IMR-90 (cell line): ENCODE measurements at regions not wholly inside any gene's neighbourhood (a gene's known extent, or its start where the extent isn't known, plus 50 kb on each side); places are given as distances from the start of the nearest gene placed in this dataset.

Experiments
- ATAC-seq: fragments of 200-7000 bp; cut with Tn5 transposase; 2 replicates; pipeline ENCODE4 v1.9.1; 2020; ENCODE audit warnings: low read depth, mild to moderate bottlenecking, moderate library complexity
- BruUV-seq: library from RNA; stranded (reverse); fragments of 400-500 nt; replicated peaks from 2 replicates; lab custom pipeline; 2021; lab: Mats Ljungman, UMichigan
- CTCF ChIA-PET: fragments of 300-600 bp; formaldehyde crosslinking; extraction: SDS; loops from one replicate; lab custom pipeline; 2021; ENCODE audit warnings: antibody characterized with exemption; lab: Yijun Ruan, JAX
- POLR2A ChIA-PET: fragments of 300-600 bp; sonication (Branson Sonifier 250); formaldehyde crosslinking; loops from one replicate; lab custom pipeline; 2022; ENCODE audit warnings: antibody characterized with exemption; ENCODE audit not compliant: unreplicated experiment; lab: Charles Lee
- DNase-seq: peaks from one replicate; pipeline ENCODE4 v3.0.0; 2013
- H2AFZ ChIP-seq: replicated peaks from 2 replicates; pipeline ENCODE3; 2013; ENCODE audit warnings: low read length, mild to moderate bottlenecking; ENCODE audit not compliant: poor library complexity
- H2AK5ac ChIP-seq: 2 replicates; pipeline ENCODE4 v1.6.1; 2013; ENCODE audit warnings: low read depth, low read length, inconsistent platforms
- H2AK9ac ChIP-seq: replicated peaks from 2 replicates; pipeline ENCODE3; 2013; ENCODE audit warnings: mild to moderate bottlenecking, low read depth, low read length, moderate library complexity; ENCODE audit not compliant: poor library complexity
- H2BK120ac ChIP-seq: 2 replicates; pipeline ENCODE4 v1.6.1; 2013; ENCODE audit warnings: low read depth, low read length, inconsistent platforms
- H2BK15ac ChIP-seq: 3 replicates; pipeline ENCODE4 v1.6.1; 2013; ENCODE audit warnings: low read depth, low read length, inconsistent platforms
- H2BK20ac ChIP-seq: 2 replicates; pipeline ENCODE4 v1.6.1; 2013; ENCODE audit warnings: low read depth, mild to moderate bottlenecking, inconsistent platforms, low read length, moderate library complexity
- H2BK5ac ChIP-seq: 2 replicates; pipeline ENCODE4 v1.6.1; 2013; ENCODE audit warnings: mild to moderate bottlenecking, low read depth, low read length, inconsistent platforms; ENCODE audit not compliant: poor library complexity, severe bottlenecking
- H3K14ac ChIP-seq: replicated peaks from 2 replicates; pipeline ENCODE4 v1.6.1; 2013; ENCODE audit warnings: low read depth, low read length, inconsistent platforms
- H3K18ac ChIP-seq: 2 replicates; pipeline ENCODE4 v1.6.1; 2013; ENCODE audit warnings: low read depth, low read length, control low read depth
- H3K23ac ChIP-seq: 2 replicates; pipeline ENCODE4 v1.6.1; 2013; ENCODE audit warnings: low read depth, low read length, inconsistent platforms
- H3K27ac ChIP-seq: 2 replicates; pipeline ENCODE4 v1.5.1; 2013; ENCODE audit warnings: mild to moderate bottlenecking, control low read depth, low read length; ENCODE audit not compliant: insufficient read depth
- H3K27me3 ChIP-seq: 2 replicates; pipeline ENCODE4 v1.6.1; 2013; ENCODE audit warnings: low read length; ENCODE audit not compliant: control insufficient read depth, insufficient read depth
- H3K36me3 ChIP-seq: 2 replicates; pipeline ENCODE4 v1.6.1; 2013; ENCODE audit warnings: low read length, mixed read lengths; ENCODE audit not compliant: control insufficient read depth, insufficient read depth
- H3K4ac ChIP-seq: 2 replicates; pipeline ENCODE4 v1.6.1; 2013; ENCODE audit warnings: low read depth, low read length, inconsistent platforms
- H3K4me1 ChIP-seq: 2 replicates; pipeline ENCODE4 v1.6.1; 2013; ENCODE audit warnings: low read length, mixed read lengths; ENCODE audit not compliant: control insufficient read depth, insufficient read depth
- H3K4me2 ChIP-seq: 2 replicates; pipeline ENCODE4 v1.6.1; 2013; ENCODE audit warnings: low read depth, mild to moderate bottlenecking, control low read depth, low read length, moderate library complexity
- H3K4me3 ChIP-seq: 2 replicates; pipeline ENCODE4 v1.5.1; 2013; ENCODE audit warnings: low read depth, mild to moderate bottlenecking, control low read depth, low read length, moderate library complexity; ENCODE audit not compliant: insufficient read depth
- H3K56ac ChIP-seq: 2 replicates; pipeline ENCODE4 v1.6.1; 2013; ENCODE audit warnings: low read length, inconsistent platforms; ENCODE audit not compliant: insufficient read depth; ENCODE audit errors: extremely low read depth
- H3K79me1 ChIP-seq, 2 experiments: 2 replicates each; pipeline ENCODE4 v1.6.1; 2013; ENCODE audit warnings: low read length in 2 of 2, inconsistent platforms in 1 of 2, low read depth in 1 of 2
- H3K9ac ChIP-seq: 2 replicates; pipeline ENCODE4 v1.6.1; 2013; ENCODE audit warnings: low read depth, low read length, control low read depth
- H3K9me1 ChIP-seq: 2 replicates; pipeline ENCODE4 v1.6.1; 2013; ENCODE audit warnings: low read length, inconsistent platforms; ENCODE audit not compliant: insufficient read depth
- H3K9me3 ChIP-seq: 2 replicates; pipeline ENCODE4 v1.6.1; 2013; ENCODE audit warnings: low read length; ENCODE audit not compliant: control insufficient read depth, insufficient read depth
- H4K20me1 ChIP-seq: 2 replicates; pipeline ENCODE4 v1.6.1; 2013; ENCODE audit warnings: low read length, inconsistent platforms; ENCODE audit not compliant: insufficient read depth
- H4K5ac ChIP-seq: 2 replicates; pipeline ENCODE4 v1.6.1; 2013; ENCODE audit warnings: mild to moderate bottlenecking, low read depth, low read length, control low read depth
- H4K8ac ChIP-seq, 2 experiments: 2 replicates each; pipeline ENCODE4 v1.6.1; 2013; ENCODE audit warnings: low read depth in 2 of 2, low read length in 2 of 2, control low read depth in 1 of 2, inconsistent platforms in 1 of 2
- H4K91ac ChIP-seq: 2 replicates; pipeline ENCODE4 v1.6.1; 2013; ENCODE audit warnings: low read depth, low read length, inconsistent platforms; ENCODE audit not compliant: insufficient read depth
- BHLHE40 ChIP-seq: fragments of 150-350 bp; IDR thresholded peaks from 2 replicates; pipeline ENCODE4 v1.6.1; 2016; ENCODE audit warnings: mild to moderate bottlenecking, low read depth, low read length
- CEBPB ChIP-seq: IDR thresholded peaks from 2 replicates; pipeline ENCODE4 v1.6.1; 2012; ENCODE audit warnings: low read depth, low read length, improper control_type of control experiment
- CHD1 ChIP-seq: IDR thresholded peaks from 2 replicates; pipeline ENCODE4 v1.6.1; 2012; ENCODE audit warnings: low read depth, low read length, improper control_type of control experiment
- CTCF ChIP-seq: conservative IDR thresholded peaks from 2 replicates; pipeline ENCODE4 v1.5.1; 2012; ENCODE audit warnings: mild to moderate bottlenecking, low read depth, low read length, improper control_type of control experiment
- ELK1 ChIP-seq: fragments of 150-350 bp; IDR thresholded peaks from 2 replicates; pipeline ENCODE4 v1.6.1; 2016; ENCODE audit warnings: low read depth, mild to moderate bottlenecking, low read length, moderate library complexity, borderline replicate concordance
- FOS ChIP-seq: fragments of 150-350 bp; IDR thresholded peaks from 2 replicates; pipeline ENCODE4 v1.6.1; 2016; ENCODE audit warnings: low read depth, low read length
- MAFK ChIP-seq: IDR thresholded peaks from 2 replicates; pipeline ENCODE4 v1.6.1; 2012; ENCODE audit warnings: low read depth, low read length, improper control_type of control experiment
- MAZ ChIP-seq: IDR thresholded peaks from 2 replicates; pipeline ENCODE4 v1.6.1; 2012; ENCODE audit warnings: low read depth, mild to moderate bottlenecking, low read length, improper control_type of control experiment, moderate library complexity, borderline replicate concordance
- MXI1 ChIP-seq: IDR thresholded peaks from 2 replicates; pipeline ENCODE4 v1.6.1; 2012; ENCODE audit warnings: low read depth, mild to moderate bottlenecking, low read length, moderate library complexity, borderline replicate concordance
- NFE2L2 ChIP-seq: fragments of 150-350 bp; IDR thresholded peaks from 2 replicates; pipeline ENCODE4 v1.6.1; 2016; ENCODE audit warnings: low read depth, mild to moderate bottlenecking, low read length
- POLR2A ChIP-seq: IDR thresholded peaks from 2 replicates; pipeline ENCODE4 v1.6.1; 2012; ENCODE audit warnings: mild to moderate bottlenecking, low read depth, low read length
- RAD21 ChIP-seq: IDR thresholded peaks from 2 replicates; pipeline ENCODE4 v1.6.1; 2012; ENCODE audit warnings: low read length, improper control_type of control experiment
- RCOR1 ChIP-seq: IDR thresholded peaks from 2 replicates; pipeline ENCODE4 v1.6.1; 2012; ENCODE audit warnings: mild to moderate bottlenecking, low read length, improper control_type of control experiment; ENCODE audit not compliant: insufficient replicate concordance
- RFX5 ChIP-seq: IDR thresholded peaks from 2 replicates; pipeline ENCODE4 v1.8.0; 2012; ENCODE audit warnings: low read depth, mild to moderate bottlenecking, low read length, moderate library complexity
- SMC3 ChIP-seq: fragments of 150-350 bp; IDR thresholded peaks from 2 replicates; pipeline ENCODE4 v1.6.1; 2016; ENCODE audit warnings: low read depth, mild to moderate bottlenecking, antibody characterized with exemption, low read length, moderate library complexity
- USF2 ChIP-seq: fragments of 150-350 bp; IDR thresholded peaks from 2 replicates; pipeline ENCODE4 v1.6.1; 2017; ENCODE audit warnings: mild to moderate bottlenecking, antibody characterized with exemption, low read length, low read depth
- WGBS, 2 experiments: methylation state at CpG; one replicate each; pipeline versions ENCODE4 v1.1.5 to v1.1.7; 2013; ENCODE audit warnings: missing lambda C conversion rate in 2 of 2; ENCODE audit not compliant: insufficient read length in 1 of 2; ENCODE audit errors: extremely low coverage in 2 of 2; 5-methylcytosine and 5-hydroxymethylcytosine counted together
- dilution Hi-C: fragments of 300-500 bp; cut with HindIII; formaldehyde crosslinking; loops from one replicate; pipeline ENCODE4 v1.14.3; 2018; ENCODE audit warnings: low sequenced_read_pairs; ENCODE audit not compliant: unreplicated experiment
- in situ Hi-C: fragments of 300-500 bp; cut with MboI; formaldehyde crosslinking; loops from 3 replicates; pipeline ENCODE4 v1.14.3; 2019; ENCODE audit warnings: low sequenced_read_pairs, inconsistent platforms, mixed read lengths
- intact Hi-C: fragments of 100-400 bp; cut with micrococcal nuclease; formaldehyde crosslinking; loops from 2 replicates; pipeline ENCODE4 v1.10.0; 2022

GRCh38 chr12:91913651-91914050 lies 232.0 kb downstream of the BTG1 start:
- no peak overlapping the region for H3K14ac ChIP-seq
- no peaks in the 10 kb centered on the region for H3K9me3 ChIP-seq
- H2BK15ac ChIP-seq = no peak overlapping the region; the same call in 2 of the 3 replicates
- H3K4me1 ChIP-seq = peaks cover 2% of the 10 kb centered on the region; the same call in 1 of the 2 replicates
- ChIA-PET POLR2A (no interaction called here), CTCF (no interaction called here)
- in situ Hi-C loops (no loop called here), intact Hi-C loops (no loop called here), dilution Hi-C loops (no loop called here)
- no peak overlapping the region for H3K9ac ChIP-seq
- H3K18ac ChIP-seq = no peak overlapping the region; the same call in 1 of the 2 replicates
- H4K5ac ChIP-seq = no peak overlapping the region
- TF ChIP-seq USF2 (no peak), RFX5 (no peak), POLR2A (no peak), RAD21 (no peak), FOS (no peak), BHLHE40 (no peak), MAZ (no peak), CEBPB (no peak), MAFK (no peak), ELK1 (no peak), SMC3 (no peak), MXI1 (no peak), RCOR1 (no peak), CHD1 (no peak), CTCF (no peak), NFE2L2 (no peak)
- no peak overlapping the region for H2BK5ac ChIP-seq
- H4K91ac ChIP-seq = no peak overlapping the region
- H3K9me1 ChIP-seq = no peaks in the 10 kb centered on the region; the same call in 1 of the 2 replicates
- H3K79me1 ChIP-seq = no peaks in the 10 kb centered on the region
- no TSS peak for BruUV-seq
- 0 out of 2 replicates have a peak overlapping the region, but pooled peaks have one; percentile 59 for H2AK5ac ChIP-seq
- no peak overlapping the region for H3K4ac ChIP-seq
- H4K20me1 ChIP-seq = no peaks in the 10 kb centered on the region
- no peaks in the 10 kb centered on the region for H3K36me3 ChIP-seq
- 0 out of 2 replicates have a peak overlapping the region, but pooled peaks have one; percentile 13 for H3K4me2 ChIP-seq
- no peak overlapping the region for H3K56ac ChIP-seq
- no peak for ATAC-seq
- H3K4me3 ChIP-seq = no peak overlapping the region
- H2AK9ac ChIP-seq = no peak overlapping the region
- H4K8ac ChIP-seq = no peak overlapping the region
- no peak overlapping the region for H3K23ac ChIP-seq
- 0 out of 2 replicates have a peak overlapping the region, but pooled peaks have one; percentile 44 for H2BK120ac ChIP-seq
- no peak overlapping the region for H3K27ac ChIP-seq
- no CpG with 5 or more reads among the region's 4 CpGs for WGBS, 2 experiments
- no peaks in the 10 kb centered on the region for H3K27me3 ChIP-seq
- no peak for DNase-seq
- H2BK20ac ChIP-seq = no peak overlapping the region
- no peak overlapping the region for H2AFZ ChIP-seq
